HG03095 (cell line): ENCODE measurements at regions not wholly inside any gene's neighbourhood (a gene's known extent, or its start where the extent isn't known, plus 50 kb on each side); places are given as distances from the start of the nearest gene placed in this dataset.

Experiments
- ATAC-seq: cut with Tn5 transposase; IDR thresholded peaks from one replicate; pipeline ENCODE4 v1.9.1; 2021; ENCODE audit warnings: moderate library complexity; ENCODE audit not compliant: unreplicated experiment

GRCh38 chr19:29098091-29098490, 114.9 kb downstream of the UQCRFS1 start:
- ATAC-seq = no peak

GRCh38 chr19:29096896-29097295, 116.1 kb downstream of the UQCRFS1 start:
- no peak for ATAC-seq

- ATAC-seq = no peak
Observed at GRCh38 chr19:29093553-29093908, 119.4 kb downstream of the UQCRFS1 start.

GRCh38 chr19:29092712-29093552, 120.0 kb downstream of the UQCRFS1 start:
- no peak for ATAC-seq

- no peak for ATAC-seq
Observed at GRCh38 chr19:29090783-29091526, 122.0 kb downstream of the UQCRFS1 start.

GRCh38 chr19:29089315-29089870, 123.6 kb downstream of the UQCRFS1 start:
- no peak for ATAC-seq

- ATAC-seq = no peak
Observed at GRCh38 chr19:29088761-29089160, 124.2 kb downstream of the UQCRFS1 start.

GRCh38 chr19:29086646-29087045, 126.3 kb downstream of the UQCRFS1 start:
- ATAC-seq = no peak

- ATAC-seq = no peak
Observed at GRCh38 chr19:29086182-29086581, 126.8 kb downstream of the UQCRFS1 start.

GRCh38 chr19:29085630-29086029, 127.3 kb downstream of the UQCRFS1 start:
- ATAC-seq = no peak

- no peak for ATAC-seq
Observed at GRCh38 chr19:29085206-29085605, 127.7 kb downstream of the UQCRFS1 start.

GRCh38 chr19:29084266-29084665, 128.7 kb downstream of the UQCRFS1 start:
- no peak for ATAC-seq

- ATAC-seq = no peak
Observed at GRCh38 chr19:29083863-29084262, 129.1 kb downstream of the UQCRFS1 start.

GRCh38 chr19:29079356-29080032, 133.5 kb downstream of the UQCRFS1 start:
- no peak for ATAC-seq

GRCh38 chr19:29076963-29077362, 136.0 kb downstream of the UQCRFS1 start:
- no peak for ATAC-seq

- ATAC-seq = no peak
Observed at GRCh38 chr19:29076161-29076560, 136.8 kb downstream of the UQCRFS1 start.

GRCh38 chr19:29075149-29075548, 137.8 kb downstream of the UQCRFS1 start:
- ATAC-seq = no peak

- no peak for ATAC-seq
Observed at GRCh38 chr19:29074579-29074978, 138.4 kb downstream of the UQCRFS1 start.

- ATAC-seq = no peak
Observed at GRCh38 chr19:29067831-29068230, 145.1 kb downstream of the UQCRFS1 start.

GRCh38 chr19:29062475-29063435, 150.2 kb downstream of the UQCRFS1 start:
- no peak for ATAC-seq
